ENCODE measurements at regions not wholly inside any gene's neighbourhood (a gene's known extent, or its start where the extent isn't known, plus 50 kb on each side); places are given as distances from the start of the nearest gene placed in this dataset.
A peak's percentile ranks its signal among the peaks of the same experiment; 100 is the strongest.
"Not testable (repeated sequence)": the region's sequence is repeated elsewhere in the genome, so short reads cannot be mapped to it uniquely, and the experiment has no call there.

DNA sequence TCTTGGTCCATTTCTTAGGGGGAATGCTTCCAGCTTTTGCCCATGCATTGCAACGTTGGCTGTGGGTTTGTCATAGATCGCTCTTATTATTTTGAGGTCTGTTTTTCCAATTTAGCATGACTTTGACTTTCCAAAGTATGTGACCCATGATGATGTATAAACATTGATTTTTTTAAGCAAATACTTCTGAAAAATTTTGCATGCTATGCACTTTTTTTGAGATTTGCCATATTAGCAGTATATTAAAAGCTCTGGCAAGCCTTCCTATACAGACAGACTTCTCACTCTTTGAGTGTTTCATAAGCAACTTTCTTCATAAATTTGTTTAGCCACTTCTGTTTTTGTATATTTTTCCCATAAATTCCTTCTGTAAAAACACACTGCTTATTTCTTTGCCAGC, 746.4 kb upstream of the LCORL start:
- no peak for DNase-seq (ENCODE audit: low read depth in 2 of 2)

DNA sequence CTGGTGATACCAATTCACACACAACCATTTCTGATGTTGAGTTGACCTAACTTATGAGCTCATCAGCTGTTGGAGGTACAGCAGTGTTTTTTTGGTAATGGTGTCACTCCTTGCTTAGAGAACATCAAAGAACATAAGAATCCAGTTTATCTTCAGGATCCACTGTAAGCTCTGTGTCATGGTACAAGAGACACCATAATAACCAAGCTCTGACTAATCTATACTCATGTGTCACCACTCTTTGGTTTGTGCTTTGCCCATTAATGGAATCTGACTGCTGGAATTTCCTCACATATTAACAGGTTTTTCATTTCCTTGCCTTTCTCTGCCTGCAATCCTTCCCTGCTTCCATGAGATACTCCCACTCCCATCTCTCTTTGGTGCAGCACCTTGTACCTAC, 735.1 kb upstream of the LCORL start:
- DNase-seq (ENCODE audit: low read depth in 2 of 2) = no peak

GRCh38 chr4:18754180-18754579, 732.6 kb upstream of the LCORL start:
- no peak for DNase-seq (ENCODE audit: low read depth in 2 of 2)

- no peak for DNase-seq (ENCODE audit: low read depth in 2 of 2)
These were observed 729.5 kb upstream of the LCORL start for GRCh38 chr4:18751083-18751482.

GRCh38 chr4:18749391-18749790, 727.8 kb upstream of the LCORL start:
- DNase-seq (ENCODE audit: low read depth in 2 of 2) = no peak

GRCh38 chr4:18736551-18736950, 715.0 kb upstream of the LCORL start:
- no peak for DNase-seq (ENCODE audit: low read depth in 2 of 2)

- DNase-seq (ENCODE audit: low read depth in 2 of 2) = no peak
These were observed 714.2 kb upstream of the LCORL start for GRCh38 chr4:18735740-18736268.

DNA sequence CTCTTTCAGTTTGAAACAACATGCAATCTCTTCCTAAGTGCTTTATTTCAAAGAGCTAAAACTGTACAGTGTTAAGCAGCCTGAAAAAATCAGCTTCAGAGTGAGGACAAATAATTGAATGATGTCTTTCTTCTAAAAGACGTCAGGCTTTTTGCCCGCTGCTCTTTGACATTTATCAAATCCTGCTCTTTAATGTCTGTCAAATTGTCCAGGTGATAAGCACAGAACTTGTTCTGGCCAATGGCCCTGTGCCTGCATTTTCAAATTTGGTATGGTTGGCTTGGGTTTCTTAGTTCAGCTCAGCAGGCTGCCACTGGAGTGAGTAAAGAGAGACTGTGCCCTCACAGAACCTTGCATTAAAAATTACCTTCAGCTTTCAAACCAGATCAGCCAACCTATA, 712.9 kb upstream of the LCORL start:
- DNase-seq (ENCODE audit: low read depth in 2 of 2) = no peak

- no peak for DNase-seq (ENCODE audit: low read depth in 2 of 2)
These were observed 712.4 kb upstream of the LCORL start for GRCh38 chr4:18733961-18734360.

- DNase-seq (ENCODE audit: low read depth in 2 of 2) = no peak
These were observed 701.2 kb upstream of the LCORL start for GRCh38 chr4:18722748-18723191.

- DNase-seq (ENCODE audit: low read depth in 2 of 2) = no peak
These were observed 676.7 kb upstream of the LCORL start for GRCh38 chr4:18698119-18698883.

DNA sequence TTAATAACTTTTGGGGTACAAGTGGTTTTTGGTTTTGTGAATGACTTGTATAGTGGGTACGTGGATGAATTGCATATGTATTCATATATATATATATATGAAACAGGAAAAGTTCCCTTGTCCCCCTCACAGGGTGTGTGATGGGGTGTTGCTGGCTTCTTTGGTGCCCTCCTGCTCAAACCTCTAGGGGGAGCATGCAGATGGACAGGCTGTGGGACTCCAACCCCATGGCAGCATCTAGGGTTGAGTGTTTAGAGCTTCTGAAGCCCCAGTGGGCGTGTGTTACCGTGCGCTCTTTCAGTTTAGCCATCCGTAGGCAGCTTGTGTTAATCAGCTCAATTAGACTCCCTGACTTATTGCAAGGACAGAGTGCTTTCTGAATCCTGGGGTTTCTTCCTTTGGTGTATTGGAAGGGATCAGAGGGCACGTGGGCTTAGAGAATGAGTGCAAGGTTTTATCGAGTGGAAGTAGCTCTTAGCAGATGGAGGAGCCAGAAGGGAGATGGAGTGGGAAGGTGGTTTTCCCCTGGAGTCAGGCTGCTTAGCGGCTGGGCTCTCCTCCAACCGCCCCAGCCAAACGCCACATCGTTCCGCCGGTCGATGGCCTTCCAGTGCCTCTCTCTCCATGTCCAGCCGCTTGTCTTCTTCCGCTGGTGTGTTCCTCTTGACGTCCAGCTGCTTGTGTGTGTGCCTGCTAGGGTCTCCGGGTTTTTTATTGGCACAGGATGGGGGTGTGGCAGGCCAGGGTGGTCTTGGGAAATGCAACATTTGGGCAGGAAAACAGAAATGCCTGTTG, 674.4 kb upstream of the LCORL start:
- no peak for DNase-seq (ENCODE audit: low read depth in 2 of 2)

DNA sequence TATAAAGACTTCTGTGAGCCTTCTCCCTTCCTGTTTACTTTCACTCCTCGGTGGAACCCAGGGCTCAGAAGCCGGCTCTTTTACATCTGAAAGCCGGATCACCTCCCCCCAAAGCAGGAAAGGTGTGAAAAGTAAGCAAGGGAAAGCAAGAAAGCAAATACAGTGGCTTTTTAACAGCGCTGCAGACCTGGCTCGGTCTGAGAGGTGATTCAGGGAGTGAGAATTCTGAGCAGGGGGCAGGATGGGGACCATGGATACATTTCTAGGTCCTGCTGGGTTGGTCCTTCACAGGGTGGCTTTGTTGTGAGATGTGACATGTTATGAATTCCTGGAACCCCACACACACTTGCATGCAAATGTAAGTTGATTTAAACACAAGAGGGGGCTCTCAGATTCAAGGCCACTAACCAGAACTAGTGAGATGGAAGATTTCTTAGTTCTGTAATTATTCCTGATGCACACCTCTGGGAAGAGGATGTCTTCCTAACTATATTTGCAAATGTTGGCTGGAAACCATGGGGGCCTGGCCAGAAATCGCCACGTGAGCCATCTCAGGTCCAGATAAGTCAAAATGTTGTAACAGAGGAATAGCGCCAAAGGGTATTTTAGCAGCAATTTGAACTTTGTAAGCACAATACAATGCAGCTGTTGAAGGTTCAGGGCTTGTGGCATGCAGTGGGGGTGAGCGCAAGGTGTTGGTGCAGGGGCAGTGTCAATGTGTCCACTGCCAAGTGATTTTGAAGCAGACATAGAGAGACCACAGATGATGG, 670.1 kb upstream of the LCORL start:
- DNase-seq (ENCODE audit: low read depth in 2 of 2) = no peak

DNA sequence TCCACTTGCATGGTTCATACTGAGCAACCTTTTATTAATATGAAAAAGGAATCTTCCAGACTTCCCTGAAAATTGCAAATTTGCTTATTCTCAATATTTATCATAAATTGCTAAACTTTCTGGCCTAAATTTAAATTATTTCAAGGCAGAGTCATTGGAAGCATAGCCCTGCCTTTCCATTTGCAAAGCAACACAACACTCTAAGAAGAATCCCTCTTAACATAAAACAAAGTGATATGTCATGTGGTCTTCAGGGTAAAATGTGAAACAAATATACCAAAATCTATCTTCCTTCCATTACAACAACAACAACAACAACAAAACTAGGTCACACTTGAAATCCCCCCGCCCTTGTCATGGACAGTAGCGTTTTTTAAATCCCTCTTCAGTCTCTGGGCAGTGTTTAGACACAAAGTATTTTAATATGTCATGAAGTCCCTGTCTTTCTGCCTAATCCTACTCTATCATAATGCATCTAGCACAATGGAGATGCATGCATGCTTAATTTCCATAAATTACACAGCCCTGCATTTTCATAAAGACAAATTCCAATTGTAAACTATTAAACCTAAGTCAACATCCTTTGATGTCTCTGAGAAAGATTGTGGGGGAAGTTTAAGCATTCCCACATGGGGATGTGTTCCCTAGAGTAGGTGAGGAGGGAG, 668.9 kb upstream of the LCORL start:
- no peak for DNase-seq (ENCODE audit: low read depth in 2 of 2)

DNA sequence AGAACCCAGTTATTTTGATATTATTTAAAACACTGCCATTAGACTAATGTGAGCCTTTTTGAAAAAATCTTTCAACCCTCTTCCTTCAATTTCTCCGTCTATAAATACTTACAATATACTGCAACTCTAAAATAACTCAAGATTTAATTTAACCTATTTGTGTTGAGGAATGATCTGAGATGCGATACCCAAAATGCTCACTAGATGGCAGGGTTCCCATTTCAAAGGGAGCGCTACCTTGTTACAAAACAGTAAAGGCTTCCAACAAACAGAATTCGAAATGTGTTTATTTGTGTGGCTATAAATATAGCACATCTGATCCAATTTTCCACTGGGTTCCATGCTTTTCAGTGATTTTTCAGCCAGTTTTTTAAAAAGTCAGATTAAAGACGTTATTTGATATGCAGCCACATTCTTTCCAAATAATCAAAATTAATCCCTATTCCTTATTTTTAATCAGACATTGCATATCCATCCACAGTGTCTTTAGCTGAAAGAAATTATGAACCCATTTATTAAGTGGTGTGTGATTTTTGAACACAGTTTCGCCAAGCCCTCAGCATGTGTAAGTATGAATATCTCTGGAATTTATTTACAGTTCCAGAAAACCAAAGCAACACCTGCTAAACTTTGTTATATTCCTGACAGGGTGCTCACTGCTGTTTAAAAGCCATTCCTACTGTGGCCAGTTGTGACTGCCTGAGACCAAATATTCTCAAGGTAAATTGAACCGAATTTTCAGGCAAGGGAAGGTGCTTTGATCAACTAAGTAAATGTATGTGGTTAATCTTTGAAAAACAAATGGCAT, 668.0 kb upstream of the LCORL start:
- peak in 1 of 2 experiments; percentile 17 for DNase-seq (ENCODE audit: low read depth in 2 of 2)

GRCh38 chr4:18688351-18688750, 666.8 kb upstream of the LCORL start:
- DNase-seq (ENCODE audit: low read depth in 2 of 2) = not testable (repeated sequence)

- DNase-seq (ENCODE audit: low read depth in 2 of 2) = no peak
These were observed 664.9 kb upstream of the LCORL start for GRCh38 chr4:18686338-18687037.

- no peak for DNase-seq (ENCODE audit: low read depth in 2 of 2)
These were observed 663.4 kb upstream of the LCORL start for GRCh38 chr4:18684932-18685331.

GRCh38 chr4:18676526-18676915, 655.0 kb upstream of the LCORL start:
- no peak for DNase-seq (ENCODE audit: low read depth in 2 of 2)

Measured in stimulated activated CD4-positive, alpha-beta T cell treated with anti-CD3 and anti-CD28 coated beads, Interleukin-12 subunit alpha, Interleukin-12 subunit beta, amount 100 ng/mL, for 24 hours (primary cell).